ENCODE measurements at regions not wholly inside any gene's neighbourhood (a gene's known extent, or its start where the extent isn't known, plus 50 kb on each side); places are given as distances from the start of the nearest gene placed in this dataset.
A peak's percentile ranks its signal among the peaks of the same experiment; 100 is the strongest.

GRCh38 chr18:76179257-76179656 lies 315.8 kb downstream of the ZNF516 start:
- no peak for DNase-seq

DNA sequence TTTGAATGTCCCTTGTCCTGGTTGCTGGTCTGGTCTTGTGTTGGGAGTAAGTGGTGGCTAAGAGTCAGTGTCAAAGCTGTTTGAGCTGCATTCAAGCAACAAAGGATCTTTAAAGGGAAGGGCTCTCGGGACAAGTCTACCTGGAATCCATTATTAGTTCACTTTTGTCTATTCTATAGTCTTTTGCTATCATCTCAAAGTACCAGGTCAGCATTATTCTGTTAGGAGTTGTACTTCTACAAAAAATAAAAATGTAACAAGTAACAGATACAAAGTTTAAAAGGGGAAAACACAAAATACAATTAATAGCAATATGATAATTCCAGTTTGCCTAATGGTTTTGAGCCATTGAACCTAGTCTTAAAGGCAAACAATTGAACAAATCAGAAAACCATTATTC lies 317.9 kb downstream of the ZNF516 start:
- DNase-seq = no peak

GRCh38 chr18:76174451-76174850 lies 320.6 kb downstream of the ZNF516 start:
- no peak for DNase-seq

GRCh38 chr18:76169733-76170132 lies 325.3 kb downstream of the ZNF516 start:
- no peak for DNase-seq

DNA sequence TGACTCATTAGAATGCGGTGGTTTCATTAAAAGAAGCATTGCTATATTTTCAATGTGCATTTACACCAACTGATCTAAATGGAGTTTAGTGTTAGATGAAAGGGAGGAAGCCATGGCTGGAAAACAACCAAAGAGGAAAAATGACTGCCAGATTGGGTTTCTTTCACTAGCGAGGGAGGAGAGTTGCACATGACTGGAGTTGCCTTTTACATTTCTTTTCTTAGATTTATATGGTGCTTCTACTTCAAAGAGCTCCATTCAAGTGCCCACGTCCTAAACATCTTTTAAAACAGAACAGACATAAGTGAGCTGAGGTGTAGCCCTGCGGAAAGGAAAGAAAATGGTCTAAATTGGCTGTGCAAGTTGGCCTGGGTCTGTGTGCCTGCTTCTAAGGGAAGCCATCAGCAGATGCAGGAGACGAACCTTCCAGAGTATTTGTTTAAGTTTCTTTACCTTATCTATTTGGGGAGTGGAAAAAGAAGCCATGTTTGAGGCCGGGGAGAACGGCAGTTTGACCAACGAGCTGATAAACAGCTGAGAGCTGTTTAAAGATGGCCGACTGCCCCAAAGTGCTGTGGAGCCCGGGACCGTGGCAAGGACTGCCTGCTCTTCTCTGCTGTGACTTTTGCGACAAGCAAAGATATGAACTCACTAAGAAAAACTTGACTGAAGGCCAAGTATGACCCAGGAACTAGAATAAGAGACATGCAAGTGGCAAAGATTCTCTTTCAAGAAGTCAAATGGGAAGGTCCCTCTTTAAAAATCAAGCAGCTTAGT lies 327.0 kb downstream of the ZNF516 start:
- no peak for DNase-seq

DNA sequence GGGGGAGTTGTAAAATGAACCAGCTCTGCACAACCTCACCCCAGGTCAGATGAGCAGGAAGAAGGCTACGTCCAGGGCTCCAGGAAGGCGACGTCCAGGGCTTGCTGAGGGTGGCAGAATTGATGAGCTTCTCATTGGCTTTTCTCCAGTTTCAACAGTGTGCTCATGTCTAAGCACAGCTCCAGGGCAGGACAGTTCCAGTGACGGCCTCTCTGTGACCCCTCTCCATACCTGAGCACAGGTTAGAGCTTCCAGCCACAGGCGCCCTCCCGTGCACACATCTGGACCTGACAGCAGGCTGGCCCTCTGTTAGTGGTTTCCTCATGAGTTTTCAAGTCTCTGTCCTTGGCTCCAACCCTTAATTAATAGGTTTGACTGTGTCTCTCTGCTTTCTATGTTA lies 327.6 kb downstream of the ZNF516 start:
- no peak for DNase-seq

DNA sequence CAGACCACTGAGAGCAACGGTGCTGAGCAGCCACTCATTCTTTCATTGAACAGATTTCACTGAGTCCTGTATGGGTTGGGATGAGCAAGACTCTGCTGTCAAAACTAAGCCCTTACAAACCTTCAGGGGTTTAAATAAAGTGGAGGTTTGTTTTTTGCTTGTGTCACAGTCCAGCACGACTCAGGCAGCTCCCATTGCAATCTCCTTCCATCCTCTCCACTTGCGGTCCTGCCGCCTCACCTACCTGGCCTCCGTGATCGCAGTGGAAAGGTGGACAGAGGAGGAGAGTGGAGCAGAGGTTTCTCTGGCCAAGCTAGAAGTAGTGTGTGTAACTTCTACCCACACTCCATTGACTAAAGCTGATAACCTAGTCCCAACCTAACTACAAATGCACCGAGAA lies 332.2 kb downstream of the ZNF516 start:
- no peak for DNase-seq

- DNase-seq = no peak
Observed at GRCh38 chr18:76161983-76162382, 333.1 kb downstream of the ZNF516 start.

- DNase-seq = no peak
Observed at GRCh38 chr18:76153691-76154090, 341.4 kb downstream of the ZNF516 start.

DNA sequence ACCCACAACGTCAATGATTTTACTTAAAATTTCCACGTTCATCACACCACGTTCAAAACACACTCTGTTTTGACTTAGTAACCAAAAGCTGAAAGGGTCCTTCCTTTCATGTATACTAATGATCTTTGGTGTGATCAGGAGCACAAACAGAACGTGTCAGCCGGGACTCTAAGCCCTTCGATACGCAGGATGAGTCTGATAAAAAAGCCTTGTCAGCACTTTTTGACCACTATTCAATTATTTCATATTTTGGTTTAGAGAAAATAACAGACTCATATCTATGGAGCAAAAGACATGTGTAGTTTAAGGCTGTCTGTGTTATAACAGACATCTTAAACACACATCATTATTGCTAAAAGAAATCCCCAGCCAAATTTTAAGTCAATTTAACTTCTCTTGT lies 345.3 kb downstream of the ZNF516 start:
- DNase-seq = no peak

DNA sequence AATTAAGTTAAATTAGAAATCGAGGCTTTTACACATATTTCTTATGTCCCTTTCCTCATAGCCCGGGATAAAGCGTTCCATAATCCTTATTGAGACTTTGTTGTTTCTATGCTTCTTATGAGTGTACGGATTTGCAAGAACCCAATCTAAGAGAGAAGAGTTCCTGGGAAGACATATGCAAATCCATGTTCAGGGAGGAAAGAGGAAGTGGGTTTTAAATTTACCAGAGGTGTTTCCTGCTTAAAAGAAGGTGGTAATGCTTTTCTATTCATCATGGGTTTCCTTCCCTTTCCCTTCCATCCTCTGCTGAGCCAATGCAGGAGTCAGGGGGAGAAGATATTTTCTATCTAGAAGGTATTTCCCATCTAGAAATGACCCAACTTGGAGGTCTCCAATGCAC lies 345.8 kb downstream of the ZNF516 start:
- DNase-seq = no peak

- DNase-seq = no peak
Observed at GRCh38 chr18:76145521-76146376, 349.3 kb downstream of the ZNF516 start.

DNA sequence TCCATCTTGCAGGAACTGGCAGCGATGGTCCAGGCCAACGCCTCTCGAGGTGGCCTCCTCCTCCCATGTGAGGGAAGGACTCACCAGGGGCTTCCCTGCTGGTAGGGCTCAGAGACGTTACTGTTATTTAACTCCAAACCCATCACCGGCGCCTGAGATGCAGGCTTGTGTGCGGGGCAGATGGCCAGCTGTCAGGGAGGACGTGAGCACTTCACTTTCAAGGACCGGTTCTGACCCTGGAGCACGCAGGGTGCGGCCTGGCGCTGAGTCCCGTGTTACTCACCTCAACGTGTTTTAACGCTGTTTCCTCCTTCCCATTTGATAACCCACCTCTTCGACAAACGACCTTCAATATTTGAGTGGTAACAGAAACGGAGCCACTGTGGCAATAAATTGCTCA lies 350.2 kb downstream of the ZNF516 start:
- DNase-seq = no peak

DNA sequence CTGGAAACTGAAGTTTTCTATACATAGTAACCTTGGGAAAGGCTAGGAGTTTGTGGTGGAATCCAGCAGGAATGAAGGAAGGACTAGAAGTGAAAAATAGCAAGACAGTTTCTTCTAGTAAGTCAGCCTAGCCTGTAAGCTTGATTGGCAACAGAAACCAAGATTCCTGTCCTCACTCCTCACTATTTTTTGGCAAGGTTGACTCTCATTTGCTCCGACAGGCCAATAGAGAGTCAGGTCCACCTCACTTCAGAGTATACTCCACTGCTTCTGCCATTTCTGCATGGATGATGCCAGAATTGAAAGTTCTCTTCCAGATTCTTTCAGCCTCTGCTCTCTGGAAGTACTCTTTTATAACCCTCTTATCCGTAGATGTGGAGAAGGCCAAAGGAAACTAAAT lies 352.4 kb downstream of the ZNF516 start:
- no peak for DNase-seq

GRCh38 chr18:76139844-76140243 lies 355.2 kb downstream of the ZNF516 start:
- no peak for DNase-seq

- no peak for DNase-seq
Observed at GRCh38 chr18:76137216-76137615, 357.8 kb downstream of the ZNF516 start.

DNA sequence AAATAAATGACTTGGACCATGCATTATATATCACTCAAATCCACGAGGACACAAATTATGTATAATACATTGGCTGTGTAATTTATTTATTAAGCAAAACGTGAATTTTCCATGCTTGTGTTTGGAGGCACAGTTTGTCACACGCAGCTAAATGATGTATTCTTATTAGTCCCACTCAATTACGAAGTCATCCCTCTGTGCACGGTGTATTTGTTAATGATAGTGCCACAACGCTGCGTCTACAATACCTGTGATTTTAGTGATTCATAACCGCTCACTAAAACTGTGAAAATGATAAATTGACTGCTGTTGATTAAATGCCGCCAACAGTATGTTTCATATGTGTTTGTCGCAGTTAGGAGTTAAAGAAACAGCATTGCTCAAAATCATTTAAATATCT lies 358.3 kb downstream of the ZNF516 start:
- no peak for DNase-seq

- DNase-seq = no peak
Observed at GRCh38 chr18:76134628-76135027, 360.4 kb downstream of the ZNF516 start.

DNA sequence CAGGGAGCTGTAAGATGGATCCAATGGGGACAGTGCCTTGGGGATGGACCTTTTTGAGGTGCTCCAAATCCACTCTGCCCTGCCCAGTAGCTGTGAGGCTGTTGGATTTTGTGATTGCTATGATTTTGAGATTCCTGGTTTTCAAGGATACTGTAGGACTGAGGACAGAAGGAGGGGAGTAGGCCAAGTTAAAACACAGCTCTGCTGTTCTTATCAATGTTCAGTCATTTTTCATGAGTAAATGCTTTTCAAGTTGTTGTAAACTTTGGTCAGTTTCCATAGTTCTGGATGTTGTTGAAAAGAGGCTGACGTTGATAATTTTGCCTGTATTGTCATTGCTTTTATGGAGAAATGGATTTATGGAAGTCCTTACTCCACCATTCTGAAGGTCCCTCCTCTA lies 361.2 kb downstream of the ZNF516 start:
- DNase-seq = no peak

DNA sequence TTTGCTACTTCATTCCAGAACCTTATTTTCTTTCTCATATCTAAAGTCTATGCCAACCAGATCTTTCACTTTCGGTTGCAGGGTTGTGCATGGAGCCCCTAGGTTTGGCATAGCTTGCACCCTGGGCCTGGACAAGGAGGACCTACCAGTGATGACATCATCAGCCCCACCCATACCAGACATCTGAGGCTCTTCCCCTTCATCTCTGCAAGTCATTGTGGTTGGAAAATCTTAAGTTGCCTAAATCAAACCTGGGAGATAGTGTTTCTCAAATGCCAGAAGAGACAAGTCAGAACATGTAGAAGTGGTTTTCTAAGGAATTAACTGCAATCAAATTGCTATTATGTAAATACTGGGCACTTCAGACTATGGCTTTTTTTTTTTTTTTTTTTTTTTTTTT lies 363.3 kb downstream of the ZNF516 start:
- no peak for DNase-seq

DNA sequence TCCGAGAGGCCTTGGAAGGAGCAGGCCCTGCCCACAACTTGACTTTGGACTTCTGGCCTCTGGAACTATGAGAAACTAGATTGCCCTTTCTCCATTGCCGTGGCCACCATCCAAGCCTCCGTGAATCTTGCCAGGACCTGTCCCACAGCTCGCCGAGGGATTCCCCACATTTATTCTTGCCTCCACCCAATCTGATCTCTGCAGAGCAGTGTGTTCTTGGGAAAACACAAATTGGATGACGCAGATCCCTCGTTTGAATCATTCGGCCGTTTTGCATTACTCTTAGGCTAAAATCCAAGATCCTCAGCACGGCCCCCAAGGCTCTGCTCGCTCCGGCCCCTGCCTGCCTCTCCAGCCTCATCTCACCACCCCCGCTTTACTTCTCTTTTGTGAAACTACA lies 364.2 kb downstream of the ZNF516 start:
- no peak for DNase-seq

DNA sequence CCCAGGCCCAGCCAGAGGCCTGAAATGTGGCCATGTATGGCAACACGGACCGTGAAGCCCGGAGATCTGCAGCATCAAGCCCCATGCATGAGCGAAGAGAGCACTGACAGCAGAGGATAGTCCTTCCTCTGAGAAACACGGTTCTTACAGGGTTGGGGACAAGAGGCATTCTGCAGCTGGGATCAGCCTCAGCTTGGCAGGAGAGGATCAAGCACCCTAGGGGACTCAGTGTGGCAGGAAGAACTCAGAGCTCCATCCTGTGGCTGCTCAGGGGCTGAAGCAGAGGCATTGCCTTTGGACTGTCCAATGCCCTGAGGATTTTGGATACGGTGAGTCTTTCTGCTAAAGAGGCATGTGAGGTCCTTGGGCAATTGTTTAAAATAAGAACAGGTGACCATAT lies 368.7 kb downstream of the ZNF516 start:
- DNase-seq = no peak

- DNase-seq = peak; percentile 7
Observed at GRCh38 chr18:76121011-76121410, 374.0 kb downstream of the ZNF516 start.

GRCh38 chr18:76115580-76115979 lies 379.5 kb downstream of the ZNF516 start:
- DNase-seq = no peak
